T-helper 1 cell treated with Interleukin-12 subunit alpha and Interleukin-12 subunit beta and Interleukin-4 antibody, amounts not matched to agents 30 ng/mL and 1 ng/mL, for 36 hours (primary cell): ENCODE measurements at regions not wholly inside any gene's neighbourhood (a gene's known extent, or its start where the extent isn't known, plus 50 kb on each side); places are given as distances from the start of the nearest gene placed in this dataset.
"Not testable (repeated sequence)": the region's sequence is repeated elsewhere in the genome, so short reads cannot be mapped to it uniquely, and the experiment has no call there.

Source experiments
- intact Hi-C: fragments of 100-400 bp; cut with micrococcal nuclease; formaldehyde crosslinking; loops from one replicate; pipeline ENCODE4 v1.15.1; 2024

GRCh38 chr7:19958309-19958896, 185.0 kb upstream of the TMEM196 start:
- intact Hi-C loops = no loop called here

- intact Hi-C loops = no loop called here
Measured at GRCh38 chr7:19957664-19958063, 184.2 kb upstream of the TMEM196 start.

DNA sequence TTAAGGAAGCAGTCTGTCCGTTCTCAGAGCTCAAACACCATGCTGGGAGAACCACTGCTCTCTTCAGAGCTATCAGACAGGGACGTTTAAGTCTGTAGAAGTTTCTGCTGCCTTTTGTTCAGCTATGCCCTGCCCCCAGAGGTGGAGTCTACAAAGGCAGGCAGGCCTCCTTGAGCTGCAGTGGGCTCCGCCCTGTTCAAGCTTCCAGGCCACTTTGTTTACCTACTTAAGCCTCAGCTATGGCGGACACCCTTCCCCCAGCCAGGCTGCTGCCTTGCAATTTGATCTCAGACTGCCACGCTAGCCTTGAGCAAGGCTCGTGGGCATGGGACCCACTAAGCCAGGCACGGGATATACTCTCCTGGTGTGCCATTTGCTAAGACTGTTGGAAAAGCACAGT, 180.7 kb upstream of the TMEM196 start:
- intact Hi-C loops = not testable (repeated sequence)

DNA sequence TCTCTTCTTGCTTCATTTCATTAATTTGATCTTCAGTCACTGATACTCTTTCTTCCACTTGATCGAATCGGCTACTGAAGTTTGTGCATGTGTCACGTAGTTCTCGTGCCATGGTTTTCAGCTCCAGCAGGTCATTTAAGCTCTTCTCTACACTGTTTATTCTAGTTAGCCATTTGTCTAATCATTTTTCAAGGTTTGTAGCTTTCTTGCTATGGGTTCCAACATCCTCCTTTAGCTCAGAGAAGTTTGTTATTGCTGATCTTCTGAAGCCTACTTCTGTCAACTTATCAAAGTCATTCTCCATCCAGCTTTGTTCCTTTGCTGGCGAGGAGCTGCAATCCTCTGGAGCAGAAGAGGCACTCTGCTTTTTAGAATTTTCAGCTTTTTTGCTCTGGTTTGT, 180.0 kb upstream of the TMEM196 start:
- intact Hi-C loops = not testable (repeated sequence)

- intact Hi-C loops = no loop called here
Measured at GRCh38 chr7:19948160-19948559, 174.7 kb upstream of the TMEM196 start.

- intact Hi-C loops = no loop called here
Measured at GRCh38 chr7:19944363-19945120, 171.1 kb upstream of the TMEM196 start.

GRCh38 chr7:19939746-19940145, 166.3 kb upstream of the TMEM196 start:
- intact Hi-C loops = no loop called here

- intact Hi-C loops = no loop called here
Measured at GRCh38 chr7:19932549-19933249, 159.3 kb upstream of the TMEM196 start.

DNA sequence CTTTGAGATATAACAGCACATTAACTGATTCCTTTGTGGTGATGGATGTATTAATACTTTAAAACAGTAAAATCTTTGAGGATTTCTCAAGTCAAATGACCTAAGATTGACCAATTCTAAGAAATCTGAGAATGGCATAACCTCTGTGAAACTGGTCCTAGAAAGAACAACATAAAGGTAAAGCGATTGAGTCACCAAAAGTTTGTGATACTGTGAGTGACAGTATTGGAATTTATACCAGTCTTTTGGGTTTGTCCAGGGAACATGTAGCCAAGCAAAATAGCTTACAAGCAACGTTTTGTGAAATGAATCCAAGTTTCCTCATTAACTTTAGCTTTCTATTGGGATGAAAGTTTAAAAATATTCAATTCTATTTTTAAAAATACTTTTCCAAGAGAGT, 157.4 kb upstream of the TMEM196 start:
- intact Hi-C loops = no loop called here

DNA sequence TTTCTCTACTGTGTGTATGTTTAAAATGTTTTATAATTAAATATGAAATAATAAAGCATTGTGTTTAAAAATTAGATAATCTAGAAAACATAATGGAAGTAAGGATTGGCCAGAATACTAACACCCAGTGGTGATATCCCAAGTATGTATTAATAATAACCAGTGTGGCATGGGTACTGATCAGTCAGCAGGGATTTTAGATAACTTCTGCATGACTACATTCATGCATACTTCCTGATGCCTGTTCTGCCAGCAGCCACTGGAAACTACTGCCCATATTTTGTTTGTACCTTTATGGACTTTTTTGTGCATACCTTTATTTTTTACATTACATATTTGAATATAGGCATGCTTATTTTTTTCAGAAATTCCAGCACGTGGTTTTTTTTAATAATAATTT, 156.6 kb upstream of the TMEM196 start:
- intact Hi-C loops = no loop called here

- intact Hi-C loops = no loop called here
Measured at GRCh38 chr7:19928247-19928646, 154.8 kb upstream of the TMEM196 start.

GRCh38 chr7:19920705-19921104, 147.3 kb upstream of the TMEM196 start:
- intact Hi-C loops = no loop called here

DNA sequence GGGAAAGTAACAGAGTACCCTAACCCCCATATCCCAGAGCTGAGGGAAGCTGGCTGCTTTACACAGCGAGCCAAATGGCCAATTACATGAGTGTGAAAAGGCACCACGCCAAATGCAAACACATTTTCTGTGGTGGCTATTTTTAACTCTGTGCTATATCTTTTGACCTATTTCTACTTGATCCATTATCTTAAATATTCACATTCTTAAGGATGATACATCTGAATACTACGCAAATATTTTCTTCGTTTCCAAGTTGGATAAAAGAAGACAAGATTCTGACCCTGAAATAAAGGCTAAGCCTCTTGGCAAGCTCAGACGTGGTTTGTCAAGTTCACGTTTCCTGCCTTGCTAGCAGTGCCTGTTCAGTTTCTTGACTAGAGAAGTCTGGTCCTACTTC, 146.7 kb upstream of the TMEM196 start:
- intact Hi-C loops = no loop called here

- intact Hi-C loops = no loop called here
Measured at GRCh38 chr7:19919261-19920095, 146.1 kb upstream of the TMEM196 start.

- intact Hi-C loops = no loop called here
Measured at GRCh38 chr7:19916046-19916445, 142.6 kb upstream of the TMEM196 start.

DNA sequence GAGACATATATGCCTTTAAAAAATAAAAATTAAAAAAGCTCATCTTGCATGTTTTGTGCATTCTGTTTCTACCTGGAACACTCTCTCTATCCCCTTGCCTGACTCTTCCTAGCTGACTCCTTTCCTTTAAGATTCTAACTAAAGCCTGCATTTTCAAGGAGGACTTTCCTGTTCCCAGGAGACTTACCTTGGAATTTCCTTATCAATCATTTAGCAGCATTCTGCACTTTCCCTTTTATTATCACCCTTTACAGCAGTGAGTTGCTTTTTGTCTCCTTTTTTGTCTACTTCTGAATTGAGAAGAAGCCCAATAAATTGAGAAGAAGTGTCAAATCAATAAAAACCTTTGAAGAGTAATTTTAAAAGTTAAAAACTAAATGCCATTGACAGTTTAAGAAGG, 142.2 kb upstream of the TMEM196 start:
- intact Hi-C loops = no loop called here

- intact Hi-C loops = no loop called here
Measured at GRCh38 chr7:19914866-19915265, 141.4 kb upstream of the TMEM196 start.

DNA sequence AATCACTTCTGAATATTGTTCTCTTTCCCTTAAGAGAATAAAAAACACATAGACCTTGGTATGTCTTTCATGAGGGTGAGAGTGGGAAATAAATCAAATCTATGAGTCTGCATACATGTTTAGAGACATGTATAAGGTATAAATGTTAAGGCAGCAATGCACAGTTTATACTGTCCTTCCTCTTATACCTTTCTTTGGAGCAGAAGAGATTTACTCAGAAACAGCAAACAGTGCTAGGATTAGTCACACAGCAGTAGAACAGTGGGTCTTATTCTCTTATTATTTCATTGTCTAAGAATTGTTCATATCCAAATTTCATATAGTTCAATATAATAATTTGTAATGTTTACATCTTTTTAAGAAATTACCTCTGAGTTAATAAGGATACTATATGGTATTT, 126.7 kb upstream of the TMEM196 start:
- intact Hi-C loops = no loop called here

DNA sequence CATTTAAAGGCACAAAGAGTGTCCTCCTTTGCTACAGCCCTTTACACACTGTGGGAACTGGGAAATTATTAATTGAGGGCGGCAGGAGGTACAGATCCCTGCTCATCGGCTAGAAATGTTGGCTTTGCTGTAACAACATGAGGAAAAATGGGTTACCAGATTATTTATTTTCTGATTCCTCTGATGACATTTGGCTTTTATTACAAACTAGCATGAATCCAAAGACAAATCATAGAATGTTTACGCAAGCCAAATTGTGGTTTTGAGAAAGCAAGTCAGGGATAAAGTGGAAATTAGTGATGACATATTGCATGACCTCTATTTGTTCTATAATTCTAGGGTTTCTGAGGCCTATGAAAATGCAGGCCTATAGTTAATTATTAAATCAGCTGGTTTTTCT, 126.1 kb upstream of the TMEM196 start:
- intact Hi-C loops = no loop called here

DNA sequence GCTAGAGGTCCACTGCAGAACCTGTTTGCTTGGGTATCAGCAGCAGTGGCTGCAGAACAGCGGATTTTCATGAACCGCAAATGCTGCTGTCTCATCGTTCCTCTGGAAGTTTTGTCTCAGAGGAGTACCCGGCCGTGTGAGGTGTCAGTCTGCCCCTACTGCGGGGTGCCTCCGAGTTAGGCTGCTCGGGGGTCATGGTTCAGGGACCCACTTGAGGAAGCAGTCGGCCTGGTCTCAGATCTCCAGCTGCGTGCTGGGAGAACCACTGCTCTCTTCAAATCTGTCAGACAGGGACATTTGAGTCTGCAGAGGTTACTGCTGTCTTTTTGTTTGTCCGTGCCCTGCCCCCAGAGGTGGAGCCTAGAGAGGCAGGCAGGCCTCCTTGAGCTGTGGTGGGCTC, 109.5 kb upstream of the TMEM196 start:
- intact Hi-C loops = not testable (repeated sequence)

DNA sequence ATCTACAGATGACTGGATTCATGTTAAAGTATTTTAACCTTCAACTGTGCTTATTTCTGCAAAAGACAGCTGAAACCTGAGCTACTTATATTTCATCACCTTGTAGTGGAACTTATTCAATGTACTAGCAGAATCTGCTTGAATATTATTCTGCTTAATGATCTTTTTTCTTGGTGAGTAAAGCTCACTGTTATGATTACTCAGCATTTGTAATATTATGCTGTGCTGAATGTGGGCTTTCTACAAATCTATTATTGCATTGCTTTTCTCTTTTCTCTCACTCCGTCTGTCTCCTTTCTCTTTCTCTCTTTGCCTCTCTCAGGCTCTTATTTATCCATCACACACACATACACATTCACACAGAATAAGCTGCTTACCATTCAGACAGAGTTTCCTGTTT, 98.7 kb upstream of the TMEM196 start:
- intact Hi-C loops = no loop called here

GRCh38 chr7:19871102-19871501, 97.7 kb upstream of the TMEM196 start:
- intact Hi-C loops = no loop called here
